AG04449 (cell line): ENCODE measurements at regions not wholly inside any gene's neighbourhood (a gene's known extent, or its start where the extent isn't known, plus 50 kb on each side); places are given as distances from the start of the nearest gene placed in this dataset.
A peak's percentile ranks its signal among the peaks of the same experiment; 100 is the strongest.
"Not testable (repeated sequence)": the region's sequence is repeated elsewhere in the genome, so short reads cannot be mapped to it uniquely, and the experiment has no call there.

ENCODE experiments used
- CTCF ChIA-PET: fragments of 350-600 bp; formaldehyde crosslinking; extraction: SDS; loops from one replicate; lab custom pipeline; 2021; ENCODE audit warnings: antibody characterized with exemption; lab: Yijun Ruan, JAX
- POLR2A ChIA-PET: fragments of 400-600, 350-600 bp; formaldehyde crosslinking; extraction: SDS; loops from one replicate; lab custom pipeline; 2020; ENCODE audit warnings: antibody characterized with exemption, inconsistent platforms; lab: Yijun Ruan, JAX
- DNase-seq: peaks from one replicate; pipeline ENCODE4 v3.0.0-alpha.2; 2010; ENCODE audit warnings: low read depth, low spot score
- H3K4me3 ChIP-seq: 2 replicates; pipeline ENCODE4 v1.5.1; 2011; ENCODE audit warnings: low read depth, mild to moderate bottlenecking, control low read depth, low read length
- TF ChIP-seq, protein P1 (sequence below): IDR thresholded peaks from one replicate; pipeline ENCODE4 v1.5.1; 2011; ENCODE audit warnings: mild to moderate bottlenecking, moderate library complexity, low read length, control low read depth, inconsistent platforms; ENCODE audit not compliant: insufficient read depth; ENCODE audit errors: missing control alignments

DNA sequence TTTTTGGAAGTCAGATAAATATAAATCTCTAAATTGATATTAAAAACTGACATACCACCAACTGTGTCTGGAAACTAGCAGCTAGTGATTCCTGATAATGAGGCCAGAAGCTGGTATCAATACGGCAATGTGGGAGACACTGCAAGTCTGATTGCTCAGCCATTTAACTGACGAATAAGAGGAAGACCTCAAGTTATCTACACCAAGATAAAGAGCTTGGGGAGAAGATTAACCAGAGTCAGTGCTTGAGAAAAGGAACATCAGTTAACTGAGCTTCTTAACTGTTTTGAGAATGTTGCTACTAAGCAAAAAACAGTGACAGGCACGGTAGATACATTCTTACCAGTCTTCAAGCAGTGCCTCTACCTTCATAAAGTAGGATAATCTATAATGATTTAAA is 140.4 kb upstream of the TENT5A start:
- H3K4me3 ChIP-seq, result no peak overlapping the region
- CTCF ChIA-PET, result interaction anchor here (1.0 to 2.8 kb wide), 3 partner anchors 113 to 253 kb away, joined by 3 to 11 read pairs (median 4); no protein-coding TSS in a partner anchor
- POLR2A ChIA-PET, result interaction anchor here (0.7 to 1.0 kb wide), 2 partner anchors 121 to 146 kb away, joined by 3 read pairs; no protein-coding TSS in a partner anchor
- no peak for DNase-seq
- TF ChIP-seq, protein P1, sequence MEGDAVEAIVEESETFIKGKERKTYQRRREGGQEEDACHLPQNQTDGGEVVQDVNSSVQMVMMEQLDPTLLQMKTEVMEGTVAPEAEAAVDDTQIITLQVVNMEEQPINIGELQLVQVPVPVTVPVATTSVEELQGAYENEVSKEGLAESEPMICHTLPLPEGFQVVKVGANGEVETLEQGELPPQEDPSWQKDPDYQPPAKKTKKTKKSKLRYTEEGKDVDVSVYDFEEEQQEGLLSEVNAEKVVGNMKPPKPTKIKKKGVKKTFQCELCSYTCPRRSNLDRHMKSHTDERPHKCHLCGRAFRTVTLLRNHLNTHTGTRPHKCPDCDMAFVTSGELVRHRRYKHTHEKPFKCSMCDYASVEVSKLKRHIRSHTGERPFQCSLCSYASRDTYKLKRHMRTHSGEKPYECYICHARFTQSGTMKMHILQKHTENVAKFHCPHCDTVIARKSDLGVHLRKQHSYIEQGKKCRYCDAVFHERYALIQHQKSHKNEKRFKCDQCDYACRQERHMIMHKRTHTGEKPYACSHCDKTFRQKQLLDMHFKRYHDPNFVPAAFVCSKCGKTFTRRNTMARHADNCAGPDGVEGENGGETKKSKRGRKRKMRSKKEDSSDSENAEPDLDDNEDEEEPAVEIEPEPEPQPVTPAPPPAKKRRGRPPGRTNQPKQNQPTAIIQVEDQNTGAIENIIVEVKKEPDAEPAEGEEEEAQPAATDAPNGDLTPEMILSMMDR, result no peak

GRCh38 chr6:81891874-81892273 is 139.4 kb upstream of the TENT5A start:
- ChIA-PET POLR2A (interaction anchor here (1.7 to 3.0 kb wide), 2 partner anchors 125 to 139 kb away, joined by 13 to 28 read pairs; partner anchors contain the start of gene TENT5A), CTCF (interaction anchor here (2.1 to 2.8 kb wide), 2 partner anchors 114 to 138 kb away, joined by 7 to 11 read pairs; no protein-coding TSS in a partner anchor)
- TF ChIP-seq, protein P1, result no peak
- H3K4me3 ChIP-seq, result no peak overlapping the region
- DNase-seq, result no peak

- CTCF ChIA-PET, result interaction anchor here (0.7 to 2.8 kb wide), 6 partner anchors 115 to 165 kb away, joined by 3 to 11 read pairs (median 4); no protein-coding TSS in a partner anchor
- peak; percentile 94 for DNase-seq
- H3K4me3 ChIP-seq, result no peak overlapping the region
- POLR2A ChIA-PET, result interaction anchor here (0.7 to 3.0 kb wide), 7 partner anchors 46 to 286 kb away, joined by 3 to 28 read pairs (median 5); partner anchors contain the start of gene TENT5A
- TF ChIP-seq, protein P1, result no peak
These were observed 138.4 kb upstream of the TENT5A start for GRCh38 chr6:81890846-81891245.

DNA sequence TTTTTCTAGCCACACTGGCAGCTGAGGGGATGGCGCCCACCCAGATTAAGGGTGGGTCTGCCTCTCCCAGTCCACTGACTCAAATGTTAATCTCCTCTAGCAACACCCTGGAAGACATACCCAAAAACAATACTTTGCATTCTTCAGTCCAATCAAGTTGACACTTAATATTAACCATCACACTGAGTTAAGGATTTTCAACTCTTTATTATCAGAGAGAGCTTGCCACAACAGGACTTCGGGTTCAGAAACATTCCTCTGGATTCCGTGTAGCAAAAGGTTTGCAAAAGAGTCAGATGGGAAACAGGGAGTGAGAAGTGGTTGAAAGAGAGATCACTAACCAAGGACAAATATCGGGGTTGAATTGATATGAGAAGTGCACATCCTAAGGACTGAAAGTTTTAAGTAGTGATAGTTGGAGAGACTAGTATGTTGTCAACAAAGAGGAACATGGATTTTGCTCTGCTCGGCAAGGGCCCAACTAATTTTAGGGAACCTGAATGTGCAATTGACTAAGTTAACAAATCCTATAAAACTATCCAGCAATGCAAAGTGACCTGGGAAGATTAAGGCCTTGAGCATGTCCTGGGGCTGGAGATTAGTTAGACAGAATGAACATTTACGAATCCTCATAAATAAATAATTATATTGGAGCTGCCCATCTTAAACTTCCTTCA is 137.0 kb upstream of the TENT5A start:
- CTCF ChIA-PET, result interaction anchor here (0.8 to 2.1 kb wide), 3 partner anchors 40 to 150 kb away, joined by 3 to 7 read pairs (median 4); no protein-coding TSS in a partner anchor
- H3K4me3 ChIP-seq, result no peak overlapping the region
- no peak for DNase-seq
- POLR2A ChIA-PET, result interaction anchor here (3.0 kb wide), 1 partner anchor 137 kb away, joined by 28 read pairs; the partner anchor contains the start of gene TENT5A
- TF ChIP-seq, protein P1, result no peak

- POLR2A ChIA-PET, DNase-seq, H3K4me3 ChIP-seq, CTCF ChIA-PET: not testable (repeated sequence)
These were observed 134.4 kb upstream of the TENT5A start for GRCh38 chr6:81886909-81887308.

GRCh38 chr6:81886157-81886556 is 133.7 kb upstream of the TENT5A start:
- no peak for DNase-seq
- CTCF ChIA-PET, result no interaction called here
- POLR2A ChIA-PET, result no interaction called here
- TF ChIP-seq, protein P1, result no peak
- no peak overlapping the region for H3K4me3 ChIP-seq
